PFSK-1 (cell line): ENCODE measurements at regions not wholly inside any gene's neighbourhood (a gene's known extent, or its start where the extent isn't known, plus 50 kb on each side); places are given as distances from the start of the nearest gene placed in this dataset.

ENCODE experiments used
- FOXP2 ChIP-seq: optimal IDR thresholded peaks from 2 replicates; pipeline ENCODE3; 2011; ENCODE audit warnings: borderline replicate concordance, control low read depth, inconsistent platforms; ENCODE audit not compliant: insufficient read depth; ENCODE audit errors: extremely low read length, extremely low read depth
- POLR2AphosphoS5 ChIP-seq: IDR thresholded peaks from 2 replicates; pipeline ENCODE4 v1.6.1; 2012; ENCODE audit warnings: low read depth, mild to moderate bottlenecking, control low read depth, low read length, moderate library complexity
- SIN3A ChIP-seq: IDR thresholded peaks from 2 replicates; pipeline ENCODE4 v1.6.1; 2012; ENCODE audit warnings: mild to moderate bottlenecking, low read length, moderate library complexity, borderline replicate concordance; ENCODE audit not compliant: insufficient read depth
- TAF1 ChIP-seq: IDR thresholded peaks from 2 replicates; pipeline ENCODE4 v1.6.1; 2012; ENCODE audit warnings: low read length, control low read depth, borderline replicate concordance; ENCODE audit not compliant: insufficient read depth
- TF ChIP-seq, protein P1 (sequence below), 2 experiments: IDR thresholded peaks; 2 replicates each; pipeline versions ENCODE4 v1.6.1 to v1.8.0; 2011 to 2012; ENCODE audit warnings: low read depth in 2 of 2, low read length in 2 of 2, control low read depth in 1 of 2, inconsistent platforms in 1 of 2, mild to moderate bottlenecking in 1 of 2, moderate library complexity in 1 of 2; ENCODE audit not compliant: insufficient read depth in 1 of 2

DNA sequence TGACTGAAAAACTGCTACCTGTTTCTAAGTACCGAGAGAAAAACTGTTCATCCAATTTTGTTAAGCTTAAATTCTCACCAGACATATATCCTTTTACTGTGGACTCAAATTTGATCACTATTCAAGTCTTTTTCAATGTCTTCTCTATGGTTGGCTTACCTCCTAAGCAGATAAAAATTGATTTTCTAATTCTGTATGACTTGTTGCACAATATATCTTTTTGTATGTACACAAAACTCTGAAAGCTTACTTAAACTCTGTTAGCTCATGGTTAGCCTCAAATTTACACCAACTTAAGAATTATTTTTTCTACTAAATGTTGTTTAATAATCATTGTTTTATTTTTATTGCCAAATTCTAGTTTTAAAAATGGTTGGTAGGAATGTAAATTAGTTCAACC is 715.4 kb downstream of the LTN1 start:
- TF ChIP-seq, protein P1, sequence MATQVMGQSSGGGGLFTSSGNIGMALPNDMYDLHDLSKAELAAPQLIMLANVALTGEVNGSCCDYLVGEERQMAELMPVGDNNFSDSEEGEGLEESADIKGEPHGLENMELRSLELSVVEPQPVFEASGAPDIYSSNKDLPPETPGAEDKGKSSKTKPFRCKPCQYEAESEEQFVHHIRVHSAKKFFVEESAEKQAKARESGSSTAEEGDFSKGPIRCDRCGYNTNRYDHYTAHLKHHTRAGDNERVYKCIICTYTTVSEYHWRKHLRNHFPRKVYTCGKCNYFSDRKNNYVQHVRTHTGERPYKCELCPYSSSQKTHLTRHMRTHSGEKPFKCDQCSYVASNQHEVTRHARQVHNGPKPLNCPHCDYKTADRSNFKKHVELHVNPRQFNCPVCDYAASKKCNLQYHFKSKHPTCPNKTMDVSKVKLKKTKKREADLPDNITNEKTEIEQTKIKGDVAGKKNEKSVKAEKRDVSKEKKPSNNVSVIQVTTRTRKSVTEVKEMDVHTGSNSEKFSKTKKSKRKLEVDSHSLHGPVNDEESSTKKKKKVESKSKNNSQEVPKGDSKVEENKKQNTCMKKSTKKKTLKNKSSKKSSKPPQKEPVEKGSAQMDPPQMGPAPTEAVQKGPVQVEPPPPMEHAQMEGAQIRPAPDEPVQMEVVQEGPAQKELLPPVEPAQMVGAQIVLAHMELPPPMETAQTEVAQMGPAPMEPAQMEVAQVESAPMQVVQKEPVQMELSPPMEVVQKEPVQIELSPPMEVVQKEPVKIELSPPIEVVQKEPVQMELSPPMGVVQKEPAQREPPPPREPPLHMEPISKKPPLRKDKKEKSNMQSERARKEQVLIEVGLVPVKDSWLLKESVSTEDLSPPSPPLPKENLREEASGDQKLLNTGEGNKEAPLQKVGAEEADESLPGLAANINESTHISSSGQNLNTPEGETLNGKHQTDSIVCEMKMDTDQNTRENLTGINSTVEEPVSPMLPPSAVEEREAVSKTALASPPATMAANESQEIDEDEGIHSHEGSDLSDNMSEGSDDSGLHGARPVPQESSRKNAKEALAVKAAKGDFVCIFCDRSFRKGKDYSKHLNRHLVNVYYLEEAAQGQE (IDR thresholded peaks at IDR 0.05; ENCODE audit: insufficient read depth in 1 of 2, low read depth in 2 of 2, low read length in 2 of 2) = no peak
- TF ChIP-seq POLR2AphosphoS5 = no peak
- no peak for TF ChIP-seq SIN3A
- TF ChIP-seq TAF1 = no peak
- no peak for TF ChIP-seq FOXP2
